ENCODE measurements at regions not wholly inside any gene's neighbourhood (a gene's known extent, or its start where the extent isn't known, plus 50 kb on each side); places are given as distances from the start of the nearest gene placed in this dataset.

DNA sequence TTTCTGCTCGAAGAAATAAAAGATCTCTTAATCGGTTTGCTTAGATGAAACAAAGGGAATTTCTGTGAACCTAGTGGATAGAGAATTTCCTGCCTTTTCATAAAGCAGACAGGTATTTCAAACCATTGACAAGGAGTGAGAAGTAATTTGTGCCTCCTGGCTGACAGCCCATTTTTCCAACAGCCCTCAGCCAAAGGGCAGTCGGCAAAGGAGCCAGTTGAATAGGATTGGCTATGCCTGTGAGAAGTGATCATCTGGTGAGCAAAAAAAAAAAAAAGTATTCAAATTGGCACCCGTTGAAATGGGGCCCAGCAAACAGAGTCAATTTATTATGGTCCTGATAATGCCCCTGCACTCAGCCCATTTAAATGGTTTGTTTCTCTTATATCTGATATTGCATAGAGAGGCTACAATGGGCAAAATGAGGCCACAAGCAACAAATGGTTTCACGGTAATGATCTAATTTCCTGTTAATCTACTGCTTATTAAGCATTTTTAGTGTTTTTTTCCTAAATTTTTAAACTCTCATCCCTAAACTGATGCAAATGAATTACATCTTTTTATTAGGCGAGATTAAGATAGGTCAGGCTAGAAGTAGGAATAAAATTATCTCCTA, 477.5 kb downstream of the NUF2 start:
- DNase-seq (ENCODE audit: low read depth in 2 of 2): no peak

DNA sequence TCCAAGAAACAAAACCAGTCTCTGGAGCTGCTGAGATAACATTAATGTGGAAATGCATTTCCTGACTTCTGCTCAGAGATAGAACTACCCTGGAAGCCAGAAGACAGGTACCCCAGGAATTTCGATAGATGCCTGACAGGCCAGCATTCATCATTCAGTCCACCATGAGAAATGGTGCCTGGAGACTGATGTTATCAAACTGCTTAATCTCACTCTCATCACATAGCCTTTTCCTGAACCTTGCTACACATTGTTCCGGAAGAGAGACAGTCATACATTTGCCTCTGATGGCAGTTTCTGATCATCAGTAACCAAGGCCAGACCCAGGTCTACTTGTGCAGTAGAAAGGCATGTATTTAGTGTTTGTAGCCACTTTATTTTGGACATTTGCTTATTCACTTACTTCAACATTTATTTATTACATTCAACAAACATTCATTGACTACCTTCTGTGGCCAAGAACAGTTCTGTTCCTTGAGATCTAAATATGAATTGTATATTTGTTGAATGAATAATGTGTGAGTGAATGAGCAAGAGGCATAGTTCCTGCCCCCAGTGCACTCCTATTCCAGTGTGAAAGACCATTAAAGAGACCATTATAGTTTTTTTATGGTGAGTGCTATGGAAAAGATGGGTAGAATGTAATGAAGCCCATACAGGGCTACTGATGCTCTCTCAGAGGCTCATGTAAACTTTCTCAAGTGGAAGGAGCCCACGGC, 485.7 kb downstream of the NUF2 start:
- DNase-seq (ENCODE audit: low read depth in 2 of 2): peak in 1 of 2 donors; percentile 90

DNA sequence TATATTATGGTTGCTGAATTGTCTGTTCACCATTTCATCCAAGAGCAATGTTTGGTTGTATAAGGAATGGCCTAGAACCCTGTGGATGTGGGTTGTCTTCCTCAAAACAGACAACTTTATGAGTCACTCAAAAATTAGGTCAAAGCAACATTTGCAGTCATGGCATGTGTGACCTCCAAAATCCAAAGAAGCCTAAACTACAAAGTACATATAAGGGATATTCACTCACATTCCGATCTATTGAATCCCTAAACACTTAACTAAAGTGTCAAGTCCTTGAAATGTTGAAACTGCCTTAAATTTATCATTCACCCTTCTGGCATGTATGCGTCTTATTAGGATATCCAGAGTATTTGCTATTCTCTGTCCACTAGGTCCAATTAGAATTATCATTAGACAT, 491.5 kb downstream of the NUF2 start:
- no peak for DNase-seq (ENCODE audit: low read depth in 2 of 2)

DNA sequence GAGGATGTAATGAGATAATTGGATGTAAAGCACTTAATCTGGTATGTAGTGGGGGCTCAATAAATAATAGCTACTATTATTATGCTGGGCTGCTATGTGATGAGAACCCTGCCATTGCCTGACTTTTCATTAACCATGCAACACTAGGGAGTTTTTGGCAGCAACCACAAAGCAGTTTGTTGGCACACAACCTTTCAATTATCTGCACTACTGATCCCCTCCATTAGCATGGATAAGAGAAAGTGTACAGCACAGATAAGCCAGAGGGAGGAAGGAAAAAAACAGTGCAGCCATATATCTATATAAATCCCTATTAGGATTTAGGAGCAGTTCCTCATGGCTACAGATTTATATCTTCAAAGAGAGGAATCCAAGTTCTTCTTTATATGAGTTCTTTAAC, 498.5 kb downstream of the NUF2 start:
- DNase-seq (ENCODE audit: low read depth in 2 of 2): no peak

DNA sequence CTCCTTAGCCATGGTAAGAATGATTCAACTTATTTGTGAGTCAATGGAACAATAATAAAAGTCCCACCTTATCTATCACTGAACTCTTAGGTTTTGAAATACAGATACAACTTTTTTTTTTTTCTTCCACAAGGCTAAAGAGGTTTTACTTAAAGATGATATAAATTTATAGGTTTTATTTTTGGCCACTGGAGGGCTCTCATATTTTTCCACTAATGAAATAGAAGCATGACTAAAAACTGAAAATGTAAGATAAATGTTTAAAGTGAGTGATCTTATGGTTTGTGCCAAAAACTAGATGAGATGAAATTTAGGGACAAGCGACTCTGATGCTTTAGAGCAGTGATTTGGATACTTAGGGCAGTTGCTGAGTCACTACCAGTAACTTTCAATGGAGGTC, 499.0 kb downstream of the NUF2 start:
- DNase-seq (ENCODE audit: low read depth in 2 of 2): peak in 1 of 2 donors; percentile 14

DNA sequence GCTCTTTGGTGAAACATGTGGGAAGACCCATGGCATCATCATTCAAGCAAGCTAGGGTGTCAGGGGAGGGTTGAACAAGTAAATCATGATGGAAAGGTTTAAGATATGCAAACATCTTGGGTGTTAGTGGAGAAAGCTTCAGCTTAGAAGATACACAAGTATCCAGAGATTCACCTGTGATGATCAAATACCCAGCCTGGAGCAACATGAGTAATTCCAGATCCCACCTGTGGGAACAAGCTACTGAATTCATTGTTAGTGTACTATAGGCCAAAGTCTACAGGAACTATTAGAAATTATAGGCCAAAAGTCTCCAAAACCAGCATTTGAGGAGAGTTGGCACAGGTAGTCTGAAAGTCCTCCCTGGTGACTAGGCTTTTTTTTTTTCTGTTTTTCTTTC, 499.9 kb downstream of the NUF2 start:
- DNase-seq (ENCODE audit: low read depth in 2 of 2): no peak

DNA sequence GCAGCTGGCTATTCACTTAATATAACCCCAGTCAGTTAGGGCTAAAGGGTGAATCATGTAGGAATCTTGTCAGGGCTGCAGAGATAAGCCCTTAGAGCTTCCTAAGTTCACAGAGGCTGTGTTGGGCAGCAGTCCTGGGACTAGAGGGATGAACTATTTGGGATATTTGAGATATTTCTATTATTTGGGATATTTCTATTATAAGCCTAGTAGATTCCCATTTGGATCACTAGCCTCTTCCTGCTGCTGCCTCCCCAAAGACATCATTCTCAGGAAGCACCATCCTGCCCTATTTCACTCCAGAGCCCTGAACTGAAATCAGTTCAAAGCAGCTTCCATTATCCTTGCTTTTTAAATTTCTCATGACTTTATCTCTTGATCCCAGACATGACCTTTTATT, 501.3 kb downstream of the NUF2 start:
- no peak for DNase-seq (ENCODE audit: low read depth in 2 of 2)

DNA sequence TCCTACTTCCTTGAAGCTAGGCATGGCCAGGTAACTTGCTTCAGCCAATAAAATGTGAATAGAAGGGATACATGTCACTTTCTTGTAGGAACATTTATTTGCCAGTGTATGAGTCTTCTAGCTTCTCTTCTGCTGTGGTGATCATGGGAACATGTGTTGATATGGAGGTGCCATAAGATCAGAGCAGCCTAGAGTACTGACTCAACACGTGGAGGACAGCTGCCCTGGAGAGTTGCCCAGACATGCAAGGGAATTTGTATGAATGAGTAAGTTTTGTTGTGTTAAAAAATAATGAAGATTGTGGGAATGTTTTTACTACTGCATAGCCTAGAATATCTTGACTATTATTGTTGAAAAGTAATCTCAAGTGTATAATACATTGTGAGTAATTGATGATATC, 502.3 kb downstream of the NUF2 start:
- peak in 1 of 2 donors; percentile 93 for DNase-seq (ENCODE audit: low read depth in 2 of 2)

DNA sequence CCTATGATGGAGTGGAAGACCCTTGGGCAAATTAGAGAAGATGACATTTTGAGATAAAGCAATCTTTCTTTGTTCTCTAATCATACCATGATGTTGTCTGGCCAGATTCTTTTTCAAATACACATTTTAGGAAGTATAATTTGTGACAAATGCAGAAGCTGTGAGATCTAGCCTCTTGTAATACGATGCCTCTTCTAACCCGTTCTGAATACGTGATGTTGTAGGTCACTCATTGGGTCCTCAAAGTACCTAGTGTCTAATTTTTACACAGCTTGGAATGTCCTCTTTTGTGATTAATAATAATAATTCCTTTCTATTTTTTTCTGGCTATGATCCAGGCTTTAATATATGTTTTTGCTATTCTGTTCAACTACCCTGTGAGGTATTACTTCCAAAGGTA, 502.7 kb downstream of the NUF2 start:
- no peak for DNase-seq (ENCODE audit: low read depth in 2 of 2)

DNA sequence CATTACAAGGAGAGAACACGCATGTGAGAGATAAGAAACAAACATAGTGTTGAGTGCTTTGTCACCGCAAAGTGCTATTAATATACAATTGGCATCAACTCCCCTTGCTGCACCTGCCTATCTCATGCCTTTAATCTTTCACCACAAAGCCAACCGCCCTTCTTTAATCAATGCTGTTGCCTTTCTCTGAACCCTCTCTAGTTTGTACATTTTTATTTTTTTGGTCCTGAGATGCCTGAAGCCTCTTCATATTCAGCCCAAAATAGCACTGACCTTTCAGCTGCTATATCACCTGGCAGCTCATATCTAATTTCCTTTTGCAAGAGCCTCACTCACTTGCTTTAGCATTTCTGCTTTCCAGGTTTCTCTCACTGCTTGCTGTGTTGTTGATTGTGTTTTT, 504.7 kb downstream of the NUF2 start:
- DNase-seq (ENCODE audit: low read depth in 2 of 2): no peak

DNA sequence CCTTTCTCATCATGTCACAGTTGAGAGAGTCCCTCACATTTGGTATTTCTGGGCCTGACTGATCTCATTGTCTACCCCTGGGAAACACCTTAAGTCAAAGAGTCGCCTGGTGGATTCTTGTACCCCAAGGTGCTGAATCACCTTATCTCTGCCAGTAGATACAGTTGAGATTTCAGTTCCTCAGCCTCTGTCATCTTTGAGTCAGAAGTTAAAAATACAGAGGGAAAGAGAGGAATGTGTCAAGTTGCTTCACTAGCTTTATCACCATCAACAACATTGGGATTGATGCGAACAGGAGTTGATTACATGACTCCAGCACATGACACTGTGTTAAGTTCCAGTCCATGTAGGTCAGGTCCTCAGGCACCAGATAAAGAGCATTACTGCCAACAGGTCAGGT, 513.0 kb downstream of the NUF2 start:
- no peak for DNase-seq (ENCODE audit: low read depth in 2 of 2)

DNA sequence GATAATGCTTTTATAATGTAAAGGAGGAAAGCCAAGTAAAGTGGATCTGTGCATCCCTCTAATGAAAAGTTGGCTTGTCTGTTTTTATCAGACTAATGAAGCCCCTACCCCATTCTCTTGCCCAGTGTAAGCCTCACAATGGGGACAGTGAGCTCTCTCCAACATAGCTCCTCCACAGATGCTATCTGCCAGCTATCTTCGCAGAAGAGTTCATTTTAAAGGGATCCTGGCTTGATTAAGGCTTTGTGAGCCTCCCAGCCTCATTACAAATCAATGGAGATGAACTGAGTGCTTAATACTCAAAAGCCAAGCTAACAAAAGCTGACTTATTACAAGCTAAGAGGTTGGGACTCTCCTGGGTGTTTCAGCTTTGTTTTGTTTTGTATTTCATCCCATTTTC, 514.7 kb downstream of the NUF2 start:
- DNase-seq (ENCODE audit: low read depth in 2 of 2): no peak

DNA sequence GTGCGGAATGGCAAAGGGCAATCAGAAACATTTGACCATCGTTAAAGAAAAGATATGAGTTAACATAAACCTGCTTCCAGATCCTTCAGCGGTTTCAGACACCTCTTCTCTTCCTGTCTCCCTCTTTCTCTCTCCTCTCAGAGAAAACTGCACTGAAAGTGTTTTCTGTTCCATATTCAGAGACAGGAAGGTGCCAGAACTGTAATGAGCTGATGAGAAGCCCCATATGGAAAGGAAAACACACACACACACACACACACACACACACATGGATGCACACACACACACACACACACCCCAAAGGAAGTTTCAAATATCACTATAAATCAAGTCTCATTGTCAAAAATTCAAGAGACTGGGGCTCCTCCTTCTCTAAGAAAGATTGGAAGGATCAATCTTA, 515.5 kb downstream of the NUF2 start:
- DNase-seq (ENCODE audit: low read depth in 2 of 2): peak in 1 of 2 donors; percentile 4

DNA sequence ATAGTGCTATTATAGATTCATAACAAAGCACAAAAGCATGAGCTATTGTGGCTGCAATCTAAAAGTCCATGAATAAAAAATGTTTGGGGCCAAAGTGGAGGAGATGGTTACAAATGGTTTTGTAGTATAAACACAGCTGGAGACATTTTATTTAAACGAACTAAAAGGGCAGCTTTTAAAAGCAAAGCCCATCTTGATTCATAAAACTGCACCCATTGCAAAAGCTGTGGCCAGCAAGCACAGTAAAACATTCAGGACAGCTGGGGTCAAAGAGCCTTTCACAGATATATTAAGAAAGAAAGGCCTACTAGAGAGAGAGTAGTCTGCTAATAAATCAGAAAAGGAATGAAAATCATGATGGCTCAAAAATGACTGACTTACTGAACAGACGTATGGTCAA, 520.8 kb downstream of the NUF2 start:
- DNase-seq (ENCODE audit: low read depth in 2 of 2): no peak

DNA sequence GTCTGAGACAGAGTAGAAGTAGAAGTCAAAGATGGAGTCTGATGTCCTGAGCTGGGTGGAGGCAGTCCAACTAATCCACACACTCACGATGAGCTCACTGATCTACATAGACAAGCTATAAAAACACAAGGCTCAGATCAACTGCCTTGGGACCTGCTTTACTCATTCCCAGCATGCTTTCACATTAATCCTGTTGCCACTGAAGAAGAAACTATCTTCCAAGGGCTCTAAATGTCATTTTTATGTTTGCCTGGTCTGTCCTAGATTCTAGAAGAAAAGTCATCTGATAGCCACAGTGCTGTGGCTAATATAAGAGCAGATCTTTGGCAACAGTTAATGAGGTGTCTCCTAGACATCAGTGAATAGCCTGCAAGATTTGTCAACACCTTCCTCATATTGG, 522.7 kb downstream of the NUF2 start:
- peak in 1 of 2 donors; percentile 25 for DNase-seq (ENCODE audit: low read depth in 2 of 2)

DNA sequence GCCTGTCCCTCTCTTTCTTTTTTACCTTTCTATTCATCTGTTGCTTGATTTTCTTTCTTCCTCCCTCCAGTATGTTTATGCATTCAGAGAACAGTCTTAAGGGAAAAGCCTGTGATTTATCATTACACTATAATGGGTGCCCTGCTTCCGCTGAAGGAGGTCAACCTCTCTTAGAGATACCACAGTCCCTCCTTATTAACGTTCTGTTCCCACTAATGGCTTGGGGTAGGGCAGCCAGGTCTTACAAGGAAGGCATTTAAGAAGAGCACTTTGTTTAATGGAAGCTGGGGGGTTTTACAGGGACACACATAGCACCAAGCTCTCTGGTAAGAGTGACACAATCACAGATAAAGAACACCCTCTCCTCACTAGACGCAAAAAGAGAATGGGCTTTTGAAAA, 523.5 kb downstream of the NUF2 start:
- DNase-seq (ENCODE audit: low read depth in 2 of 2): no peak

DNA sequence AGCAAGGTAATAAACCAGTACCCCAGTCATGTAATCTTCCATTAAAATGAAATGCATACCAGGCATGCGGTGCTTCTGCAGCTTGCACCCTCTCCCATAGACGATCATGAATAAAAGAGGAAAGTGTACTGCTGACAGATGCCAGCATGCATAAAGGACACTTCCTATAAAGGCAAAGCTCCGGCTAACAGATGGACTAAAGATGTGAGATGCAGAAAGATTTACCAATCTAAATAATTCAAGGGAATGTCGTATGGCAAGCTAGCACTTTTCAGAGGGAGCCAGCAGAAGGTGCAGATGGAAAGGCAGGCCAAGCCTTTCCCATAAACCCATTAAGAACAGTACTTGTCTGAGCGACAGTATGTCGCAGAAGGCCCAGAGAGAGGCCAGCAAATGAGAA, 542.0 kb downstream of the NUF2 start:
- DNase-seq (ENCODE audit: low read depth in 2 of 2): no peak

DNA sequence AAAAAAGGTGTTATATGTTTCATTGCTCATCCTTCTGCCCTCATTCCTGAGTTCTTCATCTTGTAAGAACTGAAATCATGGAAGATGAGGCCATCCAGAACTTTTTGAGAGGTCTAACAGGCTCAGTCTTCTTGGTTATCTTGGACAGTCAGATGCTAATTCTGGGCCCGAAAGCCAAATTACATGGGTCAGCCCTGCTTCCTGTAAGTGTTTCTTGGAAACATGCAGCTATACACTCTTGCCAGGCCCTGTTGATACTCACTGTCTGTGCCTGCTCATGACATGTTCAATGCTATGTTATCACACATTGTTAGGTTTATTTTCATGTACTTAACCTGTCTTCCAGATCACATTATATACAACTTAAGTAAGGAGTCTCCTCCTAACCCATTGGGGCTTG, 542.5 kb downstream of the NUF2 start:
- no peak for DNase-seq (ENCODE audit: low read depth in 2 of 2)

DNA sequence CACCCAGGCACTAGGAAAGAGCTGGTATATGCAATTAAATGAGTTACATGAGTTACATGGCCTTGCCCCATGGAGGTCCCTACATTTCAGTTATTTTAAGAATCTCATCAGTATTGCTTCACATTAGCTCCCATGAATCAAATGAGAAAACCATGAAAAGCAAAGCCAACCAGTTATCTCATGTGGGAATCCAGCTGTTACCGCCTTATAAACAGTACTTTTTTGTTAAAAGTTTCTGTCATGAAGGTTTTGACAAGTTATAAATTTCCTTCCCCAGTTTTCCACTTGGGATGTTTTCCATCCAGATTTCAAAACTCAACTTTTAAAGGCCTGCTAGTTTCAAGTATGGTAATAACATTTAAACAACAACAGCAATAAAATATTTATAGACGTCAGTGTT, 544.8 kb downstream of the NUF2 start:
- no peak for DNase-seq (ENCODE audit: low read depth in 2 of 2)

DNA sequence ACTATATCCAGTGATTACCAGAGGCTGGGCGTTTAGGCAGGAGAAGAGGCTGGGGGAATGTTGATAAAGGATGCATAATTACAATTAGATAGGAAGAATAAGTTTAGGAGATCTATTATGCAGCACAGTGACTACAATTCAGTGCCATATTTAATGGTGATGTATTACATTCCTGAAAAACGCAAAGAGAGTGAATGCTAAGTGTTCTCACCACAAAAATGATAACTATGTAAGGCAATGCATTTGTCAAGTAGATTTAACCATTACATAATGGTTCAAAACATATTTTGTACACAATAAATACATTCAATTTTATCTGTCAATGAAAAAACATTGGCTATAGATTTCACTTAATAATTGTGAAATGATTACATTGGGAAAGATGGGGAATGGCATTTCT, 548.9 kb downstream of the NUF2 start:
- DNase-seq (ENCODE audit: low read depth in 2 of 2): no peak

DNA sequence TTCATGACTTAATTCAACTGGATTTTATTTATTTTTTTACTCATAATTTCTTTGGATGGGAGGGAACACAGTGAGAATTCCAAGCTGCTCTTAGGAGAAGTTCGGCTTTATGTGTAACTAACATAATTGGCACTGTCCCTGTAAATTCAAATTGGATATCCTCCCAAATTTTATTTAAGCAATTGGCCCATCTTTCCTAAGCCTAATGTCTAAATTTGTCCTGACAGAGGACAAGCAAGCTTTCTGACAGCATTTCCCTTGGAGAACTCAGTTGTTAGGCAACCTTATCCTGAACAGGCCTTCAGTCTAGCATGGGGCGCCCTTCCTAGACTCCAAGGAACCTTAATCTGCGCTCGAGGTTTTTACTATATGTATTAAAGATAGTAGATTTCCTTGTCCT, 550.3 kb downstream of the NUF2 start:
- DNase-seq (ENCODE audit: low read depth in 2 of 2): no peak

DNA sequence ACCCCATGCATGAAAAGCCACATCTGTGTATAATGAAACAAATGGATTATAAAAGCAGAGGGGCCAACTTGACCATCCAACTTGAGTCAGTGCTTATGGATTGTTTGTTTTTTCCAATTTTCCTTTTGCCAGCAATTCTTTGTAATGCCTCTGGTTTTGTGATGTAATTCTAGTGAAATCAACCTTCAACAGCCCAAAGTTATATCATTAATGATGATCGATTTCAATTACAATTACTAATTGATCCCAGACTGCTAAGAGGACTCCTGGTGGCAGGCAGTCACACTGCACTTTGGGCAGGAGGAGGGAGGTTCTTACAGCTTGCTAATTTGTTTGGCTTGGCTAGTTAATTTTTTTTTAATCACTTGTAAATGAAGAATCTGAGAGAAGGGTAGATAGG, 552.3 kb downstream of the NUF2 start:
- peak in 1 of 2 donors; percentile 6 for DNase-seq (ENCODE audit: low read depth in 2 of 2)

DNA sequence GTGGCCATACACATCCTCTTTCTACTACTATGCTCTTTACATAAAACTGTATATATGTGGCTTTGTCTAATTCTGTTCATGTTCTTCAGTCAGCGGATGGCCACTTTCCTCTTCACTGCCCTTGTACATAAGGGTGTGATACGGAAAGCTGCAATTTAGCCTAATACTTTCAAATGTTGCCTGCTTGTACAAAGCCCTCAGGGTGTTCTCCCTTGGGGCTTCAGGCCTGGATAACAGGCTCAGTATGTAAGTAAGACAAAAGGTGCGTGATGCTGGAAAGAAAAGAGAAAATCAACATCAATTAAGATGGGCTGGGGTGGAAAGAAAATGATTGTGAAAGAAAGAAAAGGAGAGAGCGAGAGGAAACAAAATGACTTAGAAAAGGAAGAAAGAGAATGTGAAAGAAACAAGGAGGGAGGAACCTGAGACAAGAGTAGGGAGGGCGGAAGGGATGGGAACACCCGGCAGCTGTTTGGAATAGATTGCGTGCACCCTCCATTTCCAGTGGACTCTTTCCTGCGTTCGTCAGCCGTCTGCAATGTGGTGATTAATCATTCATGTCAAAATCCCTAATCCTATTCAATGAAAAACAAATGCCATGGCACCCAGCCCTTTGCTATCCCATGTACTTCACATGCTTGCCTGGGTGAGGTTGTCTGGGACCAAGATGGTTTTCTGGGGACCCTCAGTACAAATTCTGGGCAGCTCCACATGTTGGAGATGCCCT, 553.6 kb downstream of the NUF2 start:
- DNase-seq (ENCODE audit: low read depth in 2 of 2): peak in 1 of 2 donors; percentile 93

Measured in lung microvascular endothelial cell (primary cell).